H9 (cell line): ENCODE measurements at regions not wholly inside any gene's neighbourhood (a gene's known extent, or its start where the extent isn't known, plus 50 kb on each side); places are given as distances from the start of the nearest gene placed in this dataset.
"Not testable (repeated sequence)": the region's sequence is repeated elsewhere in the genome, so short reads cannot be mapped to it uniquely, and the experiment has no call there.

ENCODE experiments used
- DNase-seq: peaks from one replicate; pipeline ENCODE4 v3.0.0-alpha.2; 2017
- H2AFZ ChIP-seq: one replicate; pipeline ENCODE4 v1.6.1; 2013; ENCODE audit warnings: mild to moderate bottlenecking, low read length, control low read depth, moderate library complexity
- H2AK5ac ChIP-seq: 2 replicates; pipeline ENCODE4 v1.6.1; 2013; ENCODE audit warnings: low read length, control low read depth, mixed read lengths; ENCODE audit not compliant: insufficient read length
- H2BK120ac ChIP-seq: one replicate; pipeline ENCODE4 v1.6.1; 2013; ENCODE audit warnings: low read depth, mild to moderate bottlenecking, low read length, control low read depth, inconsistent platforms; ENCODE audit not compliant: poor library complexity, severe bottlenecking
- H2BK12ac ChIP-seq: 2 replicates; pipeline ENCODE4 v1.6.1; 2013; ENCODE audit warnings: low read length, control low read depth, mixed read lengths, low read depth; ENCODE audit not compliant: insufficient read length
- H2BK15ac ChIP-seq: 2 replicates; pipeline ENCODE4 v1.6.1; 2013; ENCODE audit warnings: low read depth, low read length, control low read depth
- H2BK20ac ChIP-seq: one replicate; pipeline ENCODE4 v1.6.1; 2013; ENCODE audit warnings: low read depth, mild to moderate bottlenecking, low read length, control low read depth, inconsistent platforms; ENCODE audit not compliant: poor library complexity, severe bottlenecking
- H2BK5ac ChIP-seq: 2 replicates; pipeline ENCODE4 v1.6.1; 2013; ENCODE audit warnings: low read length, control low read depth, mixed read lengths; ENCODE audit not compliant: insufficient read length
- H3K14ac ChIP-seq: 2 replicates; pipeline ENCODE4 v1.6.1; 2013; ENCODE audit warnings: low read length, control low read depth; ENCODE audit not compliant: insufficient read depth
- H3K18ac ChIP-seq: 2 replicates; pipeline ENCODE4 v1.6.1; 2013; ENCODE audit warnings: low read depth, mild to moderate bottlenecking, mixed read lengths, low read length, control low read depth; ENCODE audit not compliant: insufficient read length
- H3K23ac ChIP-seq: 2 replicates; pipeline ENCODE4 v1.6.1; 2013; ENCODE audit warnings: low read length, control low read depth, mixed read lengths, low read depth; ENCODE audit not compliant: insufficient read length
- H3K23me2 ChIP-seq: 2 replicates; pipeline ENCODE4 v1.6.1; 2013; ENCODE audit warnings: low read depth, mild to moderate bottlenecking, mixed read lengths, low read length, control low read depth; ENCODE audit not compliant: insufficient read length, poor library complexity, severe bottlenecking
- H3K27ac ChIP-seq: 2 replicates; pipeline ENCODE4 v1.5.1; 2013; ENCODE audit warnings: low read length, control low read depth, mixed read lengths, low read depth; ENCODE audit not compliant: insufficient read length
- H3K27me3 ChIP-seq: 2 replicates; pipeline ENCODE4 v1.6.1; 2013; ENCODE audit warnings: low read length, control low read depth, inconsistent platforms; ENCODE audit not compliant: insufficient read depth
- H3K4ac ChIP-seq: 2 replicates; pipeline ENCODE4 v1.6.1; 2013; ENCODE audit warnings: low read depth, mild to moderate bottlenecking, control low read depth, inconsistent platforms, low read length, moderate library complexity
- H3K4me1 ChIP-seq: 2 replicates; pipeline ENCODE4 v1.6.1; 2013; ENCODE audit warnings: low read length, control low read depth, inconsistent platforms; ENCODE audit not compliant: insufficient read depth
- H3K4me2 ChIP-seq: 2 replicates; pipeline ENCODE4 v1.6.1; 2013; ENCODE audit warnings: low read length, control low read depth, mixed read lengths; ENCODE audit not compliant: insufficient read length, insufficient read depth
- H3K56ac ChIP-seq: 2 replicates; pipeline ENCODE4 v1.6.1; 2013; ENCODE audit warnings: low read depth, mild to moderate bottlenecking, mixed read lengths, low read length, control low read depth; ENCODE audit not compliant: insufficient read length
- H3K79me1 ChIP-seq: 2 replicates; pipeline ENCODE4 v1.6.1; 2013; ENCODE audit warnings: low read depth, mild to moderate bottlenecking, moderate library complexity, low read length, control low read depth, inconsistent platforms; ENCODE audit not compliant: insufficient read depth, poor library complexity, severe bottlenecking
- H3K79me2 ChIP-seq: 2 replicates; pipeline ENCODE4 v1.6.1; 2013; ENCODE audit warnings: low read length, control low read depth, inconsistent platforms; ENCODE audit not compliant: insufficient read depth
- H3K9ac ChIP-seq: 2 replicates; pipeline ENCODE4 v1.6.1; 2013; ENCODE audit warnings: low read length, control low read depth, mixed read lengths; ENCODE audit not compliant: insufficient read length; ENCODE audit errors: extremely low read depth
- H3K9me3 ChIP-seq: one replicate; pipeline ENCODE4 v1.6.1; 2013; ENCODE audit warnings: low read depth, low read length, inconsistent platforms; ENCODE audit not compliant: control insufficient read depth
- H3T11ph ChIP-seq: one replicate; pipeline ENCODE4 v1.6.1; 2013; ENCODE audit warnings: mild to moderate bottlenecking, low read length, control low read depth, inconsistent platforms
- H4K20me1 ChIP-seq: one replicate; pipeline ENCODE4 v1.6.1; 2013; ENCODE audit not compliant: control insufficient read depth, insufficient read length, insufficient read depth
- H4K5ac ChIP-seq: 2 replicates; pipeline ENCODE4 v1.6.1; 2013; ENCODE audit warnings: low read depth, mild to moderate bottlenecking, mixed read lengths, low read length, control low read depth; ENCODE audit not compliant: insufficient read length
- H4K8ac ChIP-seq: replicated peaks from 2 replicates; pipeline ENCODE4 v1.6.1; 2013; ENCODE audit warnings: low read length, control low read depth, mixed read lengths, low read depth; ENCODE audit not compliant: insufficient read length
- H4K91ac ChIP-seq: 2 replicates; pipeline ENCODE4 v1.6.1; 2013; ENCODE audit warnings: low read depth, mild to moderate bottlenecking, moderate library complexity, mixed read lengths, low read length, control low read depth; ENCODE audit not compliant: insufficient read length
- H3K27ac Mint-ChIP-seq, 3 experiments: 2 replicates in 2 of 3; 3 replicates in 1 of 3; pipeline ENCODE4 v1.8.0; 2020 to 2021; ENCODE audit warnings: mixed read lengths in 3 of 3, mild to moderate bottlenecking in 1 of 3, moderate library complexity in 1 of 3
- H3K27me3 Mint-ChIP-seq: 2 replicates; pipeline ENCODE4 v1.8.0; 2021; ENCODE audit warnings: low read depth, mild to moderate bottlenecking, moderate library complexity, mixed read lengths
- H3K36me3 Mint-ChIP-seq, 3 experiments: 2 replicates in 2 of 3; 3 replicates in 1 of 3; pipeline ENCODE4 v1.8.0; 2020 to 2021; ENCODE audit warnings: low read depth in 3 of 3, mixed read lengths in 3 of 3; ENCODE audit not compliant: insufficient read depth in 1 of 3
- H3K4me1 Mint-ChIP-seq, 2 experiments: 2 replicates each; pipeline ENCODE4 v1.8.0; 2020; ENCODE audit warnings: mixed read lengths in 2 of 2
- H3K4me3 Mint-ChIP-seq, 2 experiments: 2 replicates in 1 of 2; 3 replicates in 1 of 2; pipeline ENCODE4 v1.8.0; 2020 to 2021; ENCODE audit warnings: mild to moderate bottlenecking in 2 of 2, mixed read lengths in 2 of 2, moderate library complexity in 1 of 2
- H3K9me3 Mint-ChIP-seq, 2 experiments: 2 replicates in 1 of 2; 3 replicates in 1 of 2; pipeline ENCODE4 v1.8.0; 2020; ENCODE audit warnings: mild to moderate bottlenecking in 2 of 2, mixed read lengths in 2 of 2, moderate library complexity in 1 of 2
- WGBS: extraction: QIAGEN DNeasy Blood & Tissue Kit; methylation state at CpG from one replicate; pipeline ENCODE4 v1.1.7; 2013; ENCODE audit warnings: missing lambda C conversion rate, low lambda C conversion rate, mixed read lengths; ENCODE audit not compliant: insufficient read length; ENCODE audit errors: extremely low coverage; 5-methylcytosine and 5-hydroxymethylcytosine counted together

DNA sequence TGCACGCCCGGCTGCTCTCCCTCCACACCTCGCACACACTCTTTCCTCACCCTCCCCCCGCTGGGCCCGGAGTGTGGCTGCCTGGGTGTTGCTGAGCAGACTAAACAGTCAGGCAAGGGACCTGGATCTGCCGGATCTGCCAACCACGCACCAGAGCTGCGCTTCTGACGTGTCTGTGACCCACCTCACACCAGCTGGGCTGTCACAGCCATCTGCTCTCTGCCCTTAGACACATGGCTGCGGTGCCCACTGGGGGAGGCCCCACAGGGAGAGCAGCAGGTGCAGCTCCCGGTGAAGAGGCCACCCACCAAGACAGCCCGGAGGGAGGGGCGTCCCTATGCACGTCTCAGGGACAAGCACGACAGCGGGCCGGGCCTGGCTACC is 5403.1 kb upstream of the TPTE start:
- H3K9me3 ChIP-seq, H3K79me1 ChIP-seq, H3K27me3 Mint-ChIP-seq, H3K36me3 Mint-ChIP-seq, H3K4me1 ChIP-seq, H4K5ac ChIP-seq, H4K20me1 ChIP-seq, H3T11ph ChIP-seq, H3K27ac Mint-ChIP-seq, H3K4ac ChIP-seq, H3K18ac ChIP-seq, H4K91ac ChIP-seq, H2AFZ ChIP-seq, H3K9ac ChIP-seq, H2BK5ac ChIP-seq, H2BK20ac ChIP-seq, H3K4me2 ChIP-seq, H3K23ac ChIP-seq, H3K56ac ChIP-seq, H3K27ac ChIP-seq, H2BK15ac ChIP-seq, H3K14ac ChIP-seq, DNase-seq, H3K27me3 ChIP-seq, H3K4me1 Mint-ChIP-seq, H3K9me3 Mint-ChIP-seq, H2BK12ac ChIP-seq, H3K4me3 Mint-ChIP-seq, H3K23me2 ChIP-seq, H2BK120ac ChIP-seq, H2AK5ac ChIP-seq, H4K8ac ChIP-seq, H3K79me2 ChIP-seq: not testable (repeated sequence)
- WGBS, result no CpG with 5 or more reads among the region's 17 CpGs

DNA sequence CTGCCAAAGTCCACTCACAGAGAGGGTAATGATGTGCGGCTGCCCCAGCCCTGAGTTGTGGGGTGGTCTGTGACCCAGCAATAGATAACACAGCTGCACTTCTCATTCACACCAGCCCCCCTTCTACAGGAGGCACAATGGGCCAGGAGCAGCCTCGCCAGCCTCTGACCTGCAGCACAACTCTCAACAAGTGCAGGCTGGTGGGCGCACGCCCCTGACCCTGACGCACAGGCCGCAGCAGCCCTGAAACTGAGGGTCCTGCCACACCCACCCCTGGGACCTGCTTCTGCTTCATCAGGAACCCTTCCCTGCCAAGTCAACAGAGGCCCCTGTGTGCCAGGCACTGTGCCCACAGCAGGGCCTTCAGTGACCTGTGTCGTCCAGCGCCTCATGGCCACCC is 5402.2 kb upstream of the TPTE start:
- H2BK15ac ChIP-seq, H2AFZ ChIP-seq, H4K91ac ChIP-seq, H2BK12ac ChIP-seq, H3K23me2 ChIP-seq, DNase-seq, H2BK20ac ChIP-seq, H3K9ac ChIP-seq, H3T11ph ChIP-seq, H3K4me3 Mint-ChIP-seq, H3K79me2 ChIP-seq, H3K27ac ChIP-seq, H3K9me3 ChIP-seq, H3K36me3 Mint-ChIP-seq, H3K4me1 ChIP-seq, H3K4me2 ChIP-seq, H3K4me1 Mint-ChIP-seq, H3K27ac Mint-ChIP-seq, H2BK5ac ChIP-seq, H4K8ac ChIP-seq, H4K20me1 ChIP-seq, H3K23ac ChIP-seq, H3K79me1 ChIP-seq, H4K5ac ChIP-seq, H3K9me3 Mint-ChIP-seq, H3K56ac ChIP-seq, H3K4ac ChIP-seq, H3K27me3 ChIP-seq, H3K18ac ChIP-seq, H3K27me3 Mint-ChIP-seq, H2AK5ac ChIP-seq, H3K14ac ChIP-seq, H2BK120ac ChIP-seq: not testable (repeated sequence)
- WGBS, result no CpG with 5 or more reads among the region's 8 CpGs

DNA sequence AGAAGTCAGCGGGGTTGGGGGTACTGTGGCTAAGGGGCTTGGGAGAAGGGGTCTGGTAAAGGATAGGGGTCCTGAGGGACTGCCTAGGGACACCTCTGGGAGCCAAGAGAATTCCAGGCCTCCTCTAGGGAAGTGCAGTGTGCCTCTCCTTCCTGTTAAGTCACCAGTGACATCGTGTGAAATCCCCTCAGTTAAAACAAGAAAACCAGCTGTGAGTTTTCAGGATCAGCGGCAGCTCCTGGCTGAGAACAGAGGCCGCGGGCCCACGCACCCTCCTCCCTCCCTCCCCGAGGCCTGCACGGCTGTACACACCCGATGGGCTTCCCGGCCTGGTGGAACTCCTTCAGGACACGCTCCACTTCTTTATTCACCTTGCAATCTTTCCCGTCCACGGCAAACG is 5400.0 kb upstream of the TPTE start:
- H3K36me3 Mint-ChIP-seq, H2AFZ ChIP-seq, H3K56ac ChIP-seq, H3K27ac Mint-ChIP-seq, H3K4me3 Mint-ChIP-seq, H3K79me2 ChIP-seq, H3K27me3 Mint-ChIP-seq, H3K4me1 Mint-ChIP-seq, H3K23ac ChIP-seq, H3K4ac ChIP-seq, H2BK120ac ChIP-seq, H3K4me2 ChIP-seq, H3K27ac ChIP-seq, H3K9me3 Mint-ChIP-seq, H4K8ac ChIP-seq, H4K91ac ChIP-seq, H3K79me1 ChIP-seq, H3K9me3 ChIP-seq, H2BK12ac ChIP-seq, H4K20me1 ChIP-seq, DNase-seq, H3K27me3 ChIP-seq, H4K5ac ChIP-seq, H3K4me1 ChIP-seq, H3K23me2 ChIP-seq, H2BK15ac ChIP-seq, H2BK20ac ChIP-seq, H3K9ac ChIP-seq, H3K18ac ChIP-seq, H3K14ac ChIP-seq, H2AK5ac ChIP-seq, H2BK5ac ChIP-seq, H3T11ph ChIP-seq: not testable (repeated sequence)
- WGBS, result no CpG with 5 or more reads among the region's 14 CpGs
